K562 (cell line): ENCODE measurements at regions not wholly inside any gene's neighbourhood (a gene's known extent, or its start where the extent isn't known, plus 50 kb on each side); places are given as distances from the start of the nearest gene placed in this dataset.

Experiments used
- ATAC-seq: fragments of 200-7000 bp; cut with Tn5 transposase; 3 replicates; pipeline ENCODE4 v1.9.1; 2020; ENCODE audit warnings: moderate library complexity
- BruUV-seq: library from RNA; stranded (reverse); fragments of 400-500 nt; replicated peaks from 2 replicates; lab custom pipeline; 2021; lab: Mats Ljungman, UMichigan
- CTCF ChIA-PET: fragments of 300-600 bp; formaldehyde crosslinking; extraction: SDS; loops from one replicate; lab custom pipeline; 2021; ENCODE audit warnings: low intra/inter-chr PET ratio; lab: Yijun Ruan, JAX
- POLR2A ChIA-PET: fragments of 300-600, 350-650 bp; sonication (Branson Sonifier 250); formaldehyde crosslinking; extraction: SDS; loops from one replicate; lab custom pipeline; 2021; ENCODE audit warnings: antibody characterized with exemption, inconsistent platforms; lab: Yijun Ruan, JAX
- DNase-seq, 4 experiments: peaks; one replicate each; pipeline versions ENCODE4 v3.0.0 to v3.0.0-alpha.2; 2011 to 2018; ENCODE audit warnings: low spot score in 3 of 4, mixed read lengths in 3 of 4; ENCODE audit errors: extremely low read depth in 1 of 4
- FAIRE-seq: peaks from 2 replicates; lab custom pipeline; 2011; peaks lifted over from hg19 to GRCh38; lab: Jason Lieb, UNC
- H2AFZ ChIP-seq: 2 replicates; pipeline ENCODE4 v1.6.0; 2011; ENCODE audit warnings: low read depth, low read length, control low read depth, inconsistent platforms
- H3K27ac ChIP-seq: fragments of 200-600 bp; 3 replicates; pipeline ENCODE4 v1.8.0; 2011; ENCODE audit warnings: low read depth, mild to moderate bottlenecking, control low read depth, inconsistent platforms, low read length, moderate library complexity, mixed read lengths; ENCODE audit errors: extremely low read depth
- H3K27me3 ChIP-seq, 2 experiments: fragments of 300-600 bp in 1 of 2; 2 replicates in 1 of 2; 3 replicates in 1 of 2; pipeline versions ENCODE4 v1.6.0 to v1.8.0; 2011; ENCODE audit warnings: inconsistent platforms in 2 of 2, low read length in 2 of 2, mild to moderate bottlenecking in 1 of 2, mixed read lengths in 1 of 2, moderate library complexity in 1 of 2; ENCODE audit not compliant: control insufficient read depth in 2 of 2, insufficient read depth in 2 of 2
- H3K36me3 ChIP-seq: fragments of 300-600 bp; 3 replicates; pipeline ENCODE4 v1.8.0; 2011; ENCODE audit warnings: mild to moderate bottlenecking, low read length, inconsistent platforms; ENCODE audit not compliant: control insufficient read depth, insufficient read depth
- H3K4me1 ChIP-seq, 2 experiments: fragments of 200-600 bp in 1 of 2; replicated peaks in 1 of 2; 2 replicates in 1 of 2; 3 replicates in 1 of 2; pipeline versions ENCODE4 v1.5.1 to v1.8.0; 2011; ENCODE audit warnings: inconsistent platforms in 2 of 2, low read length in 2 of 2, mild to moderate bottlenecking in 1 of 2, mixed read lengths in 1 of 2, moderate library complexity in 1 of 2; ENCODE audit not compliant: control insufficient read depth in 2 of 2, insufficient read depth in 2 of 2
- H3K4me2 ChIP-seq: 2 replicates; pipeline ENCODE4 v1.6.1; 2011; ENCODE audit warnings: low read length, control low read depth, inconsistent platforms, mixed read lengths; ENCODE audit not compliant: insufficient read depth
- H3K4me3 ChIP-seq: fragments of 200-600 bp; sonication (generic), shearing (Covaris generic); 2 replicates; pipeline ENCODE4 v1.5.1; 2016; ENCODE audit warnings: control low read depth, inconsistent platforms
- H3K79me2 ChIP-seq: fragments of 200-600 bp; 3 replicates; pipeline ENCODE4 v1.8.0; 2011; ENCODE audit warnings: low read length, inconsistent platforms; ENCODE audit not compliant: control insufficient read depth, insufficient read depth
- H3K9ac ChIP-seq, 2 experiments: 2 replicates each; pipeline versions ENCODE4 v1.6.0 to v1.6.1; 2011; ENCODE audit warnings: low read depth in 2 of 2, low read length in 2 of 2, control low read depth in 1 of 2, inconsistent platforms in 1 of 2, mild to moderate bottlenecking in 1 of 2, mixed read lengths in 1 of 2; ENCODE audit not compliant: insufficient read depth in 1 of 2
- H3K9me1 ChIP-seq: one replicate; pipeline ENCODE4 v1.6.0; 2011; ENCODE audit warnings: inconsistent platforms, mild to moderate bottlenecking, low read length, moderate library complexity; ENCODE audit not compliant: control insufficient read depth, insufficient read depth
- H3K9me3 ChIP-seq: replicated peaks from 2 replicates; pipeline ENCODE4 v1.5.1; 2011; ENCODE audit warnings: low read depth, low read length, inconsistent platforms; ENCODE audit not compliant: control insufficient read depth, insufficient read depth
- H4K20me1 ChIP-seq: replicated peaks from 2 replicates; pipeline ENCODE4 v1.6.1; 2011; ENCODE audit warnings: low read length, inconsistent platforms, mixed read lengths; ENCODE audit not compliant: control insufficient read depth, insufficient read depth
- ELF1 ChIP-seq: fragments of 200-800 bp; sonication (Bioruptor generic); IDR thresholded peaks from 2 replicates; pipeline ENCODE4 v1.6.1; 2016; ENCODE audit warnings: missing genetic modification characterization, missing compliant biosample characterization
- FOXO4 ChIP-seq: fragments of 450-650 bp; formaldehyde crosslinking; IDR thresholded peaks from 2 replicates; pipeline ENCODE4 v1.4.0; 2020; ENCODE audit warnings: mild to moderate bottlenecking, moderate library complexity
- GABPA ChIP-seq: fragments of 200-800 bp; sonication (Bioruptor generic); conservative IDR thresholded peaks from 2 replicates; pipeline ENCODE4 v1.6.1; 2016; ENCODE audit warnings: low read depth, missing genetic modification characterization, missing compliant biosample characterization
- RAD21 ChIP-seq, 2 experiments: fragments of 250-450 bp in 1 of 2; fragments of 450-650 bp in 1 of 2; sonication (Bioruptor Pico) in 1 of 2; formaldehyde crosslinking in 1 of 2; IDR thresholded peaks in 1 of 2; conservative IDR thresholded peaks in 1 of 2; 2 replicates each; pipeline versions ENCODE4 v1.4.0 to v1.8.0; 2020 to 2022; ENCODE audit warnings: mild to moderate bottlenecking in 2 of 2, moderate library complexity in 1 of 2
- SIRT6 ChIP-seq: IDR thresholded peaks from one replicate; pipeline ENCODE4 v1.6.1; 2012; ENCODE audit warnings: low read depth, mild to moderate bottlenecking, control low read depth, inconsistent platforms, low read length, moderate library complexity
- SMARCC2 ChIP-seq: fragments of 450-650 bp; IDR thresholded peaks from 2 replicates; pipeline ENCODE4 v1.6.1; 2017; ENCODE audit warnings: antibody characterized with exemption, moderate library complexity, mild to moderate bottlenecking, low read depth
- THAP7 ChIP-seq: fragments of 250-450 bp; sonication (Bioruptor Pico); IDR thresholded peaks from 2 replicates; pipeline ENCODE4 v1.5.0; 2021
- ZNF24 ChIP-seq: fragments of 450-650 bp; IDR thresholded peaks from 2 replicates; pipeline ENCODE4 v1.6.1; 2016
- ZNF408 ChIP-seq: fragments of 250-450 bp; sonication (Bioruptor Pico); IDR thresholded peaks from 2 replicates; pipeline ENCODE4 v1.4.0; 2020; ENCODE audit warnings: low read depth, mild to moderate bottlenecking, moderate library complexity
- ZNF507 ChIP-seq: conservative IDR thresholded peaks from 2 replicates; pipeline ENCODE4 v1.6.1; 2017; ENCODE audit warnings: missing genetic modification characterization, missing compliant biosample characterization
- ZNF551 ChIP-seq: fragments of 250-450 bp; sonication (Bioruptor Pico); IDR thresholded peaks from 2 replicates; pipeline ENCODE4 v1.5.0; 2021; ENCODE audit warnings: mild to moderate bottlenecking, moderate library complexity
- WGBS: fragments of 100-300 bp; shearing (Covaris generic); methylation state at CpG from one replicate; pipeline ENCODE4 v1.1.6; 2016; ENCODE audit warnings: low coverage, mixed read lengths; ENCODE audit not compliant: insufficient coverage; ENCODE audit errors: missing lambda C conversion rate; 5-methylcytosine and 5-hydroxymethylcytosine counted together
- in situ Hi-C: fragments of 300-500 bp; cut with MboI; formaldehyde crosslinking; loops from 4 replicates; pipeline ENCODE4 v1.15.0; 2018; ENCODE audit warnings: inconsistent platforms, mixed read lengths
- intact Hi-C: fragments of 100-400 bp; cut with micrococcal nuclease; formaldehyde crosslinking; loops from 2 replicates; pipeline ENCODE4 v1.14.2; 2022
- TF ChIP-seq, protein P1 (sequence below), 2 experiments: fragments of 450-650 bp in 1 of 2; sonication (generic) in 1 of 2; formaldehyde crosslinking; conservative IDR thresholded peaks; 2 replicates each; pipeline versions ENCODE4 v1.4.0 to v1.8.1; 2020 to 2022; ENCODE audit warnings: mild to moderate bottlenecking in 1 of 2, missing genetic modification reagents in 1 of 2

DNA sequence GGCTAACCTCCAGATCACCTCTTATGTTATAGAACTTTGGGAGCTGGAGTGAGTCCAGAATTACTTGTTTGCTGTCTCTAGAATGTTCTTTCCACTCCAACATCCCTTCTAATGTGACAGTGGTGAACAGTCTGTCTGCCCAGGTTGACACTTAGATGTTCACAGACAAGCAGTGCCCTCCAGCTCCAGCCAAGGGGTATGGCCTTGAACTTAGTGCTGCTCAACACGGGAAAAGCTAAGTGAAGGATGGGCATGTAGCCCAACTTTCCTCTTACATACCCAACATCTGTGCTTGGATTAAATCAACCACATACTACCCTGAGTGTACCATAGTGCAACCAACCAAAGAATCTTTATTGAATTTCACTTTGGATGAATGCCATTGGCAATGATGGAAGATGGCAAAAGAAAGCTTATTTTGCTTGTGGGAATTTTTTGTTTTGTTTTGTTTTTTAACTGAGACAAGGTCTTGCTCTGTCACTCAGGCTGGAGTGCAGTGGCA, 201.2 kb downstream of the NXNL2 start:
- CTCF ChIA-PET: no interaction called here
- H2AFZ ChIP-seq: no peak overlapping the region
- no peak overlapping the region for H3K4me2 ChIP-seq
- no peak for FAIRE-seq
- no peak overlapping the region for H3K27ac ChIP-seq
- no peaks in the 10 kb centered on the region for H3K9me1 ChIP-seq
- TF ChIP-seq RAD21 (CRISPR knock-in tag; conservative IDR thresholded peaks at IDR 0.05 in 1 of 2, IDR thresholded peaks at IDR 0.05 in 1 of 2) (no peak), ZNF507 (tag) (no peak), ZNF551 (CRISPR knock-in tag) (no peak), ZNF408 (CRISPR knock-in tag) (no peak)
- TF ChIP-seq, all 486 proteins: peak for 0
- DNase-seq (no peak), ATAC-seq (no peak)
- Histone ChIP-seq H3K36me3 (no peaks in the 10 kb centered on the region), H3K27me3 (peaks cover 2 to 5% of the 10 kb centered on the region in 2 experiments; a peak in 2 of 5 replicates), H3K4me1 (no peaks in the 10 kb centered on the region; a peak in 1 of 5 replicates), H4K20me1 (no peaks in the 10 kb centered on the region), H3K9ac (no peak overlapping the region), H3K79me2 (no peaks in the 10 kb centered on the region), H3K4me3 (no peak overlapping the region), H3K9me3 (no peaks in the 10 kb centered on the region)
- in situ Hi-C loops (no loop called here), intact Hi-C loops (no loop called here)
- 0% methylated on average over 1 of the region's 1 CpG for WGBS
- POLR2A ChIA-PET: no interaction called here
- no TSS peak for BruUV-seq

- H3K27ac ChIP-seq: no peak overlapping the region
- BruUV-seq: no TSS peak
- H2AFZ ChIP-seq: no peak overlapping the region
- peaks cover 2 to 5% of the 10 kb centered on the region in 2 experiments; a peak in 2 of 5 replicates for H3K27me3 ChIP-seq
- H4K20me1 ChIP-seq: no peaks in the 10 kb centered on the region
- no peak for FAIRE-seq
- ChIA-PET CTCF (no interaction called here), POLR2A (no interaction called here)
- no peak for DNase-seq
- H3K4me1 ChIP-seq: no peaks in the 10 kb centered on the region; a peak in 1 of 5 replicates
- intact Hi-C loops (no loop called here), in situ Hi-C loops (no loop called here)
- no peak overlapping the region for H3K4me3 ChIP-seq
- H3K9me1 ChIP-seq: no peaks in the 10 kb centered on the region
- no peak for ATAC-seq
- no peaks in the 10 kb centered on the region for H3K9me3 ChIP-seq
- H3K4me2 ChIP-seq: no peak overlapping the region
- WGBS: 3% methylated on average over 4 of the region's 4 CpGs
- no peak overlapping the region for H3K9ac ChIP-seq
- H3K36me3 ChIP-seq: no peaks in the 10 kb centered on the region
- H3K79me2 ChIP-seq: no peaks in the 10 kb centered on the region
- TF ChIP-seq SMARCC2 (no peak), GABPA (tag) (no peak), FOXO4 (no peak), ZNF24 (no peak), ELF1 (tag) (no peak), THAP7 (CRISPR knock-in tag) (no peak), SIRT6 (no peak)
- TF ChIP-seq, protein P1, sequence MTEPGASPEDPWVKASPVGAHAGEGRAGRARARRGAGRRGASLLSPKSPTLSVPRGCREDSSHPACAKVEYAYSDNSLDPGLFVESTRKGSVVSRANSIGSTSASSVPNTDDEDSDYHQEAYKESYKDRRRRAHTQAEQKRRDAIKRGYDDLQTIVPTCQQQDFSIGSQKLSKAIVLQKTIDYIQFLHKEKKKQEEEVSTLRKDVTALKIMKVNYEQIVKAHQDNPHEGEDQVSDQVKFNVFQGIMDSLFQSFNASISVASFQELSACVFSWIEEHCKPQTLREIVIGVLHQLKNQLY (CRISPR knock-in tag; conservative IDR thresholded peaks at IDR 0.05): no peak
These were observed 202.1 kb downstream of the NXNL2 start for GRCh38 chr9:88737031-88737430.
